T-helper 17 cell (primary cell): ENCODE measurements at regions not wholly inside any gene's neighbourhood (a gene's known extent, or its start where the extent isn't known, plus 50 kb on each side); places are given as distances from the start of the nearest gene placed in this dataset.
"Not testable (repeated sequence)": the region's sequence is repeated elsewhere in the genome, so short reads cannot be mapped to it uniquely, and the experiment has no call there.

Experiments used
- ATAC-seq: fragments of 150-1000 bp; cut with Tn5 transposase; 2 replicates; pipeline ENCODE4 v1.10.0; 2021; ENCODE audit warnings: mild to moderate bottlenecking, moderate library complexity
- DNase-seq, 3 donors: peaks; one replicate each; pipeline versions ENCODE4 v3.0.0 to v3.0.0-alpha.2; 2020 to 2021
- H3K9me3 ChIP-seq: one replicate; pipeline ENCODE4 v1.7.0; 2013; ENCODE audit warnings: low read length, mild to moderate bottlenecking; ENCODE audit not compliant: control insufficient read depth, poor library complexity, severe bottlenecking
- H3K27ac Mint-ChIP-seq: one replicate; pipeline ENCODE4 v1.8.0; 2022; ENCODE audit warnings: mild to moderate bottlenecking, moderate library complexity, mixed read lengths
- H3K27me3 Mint-ChIP-seq: one replicate; pipeline ENCODE4 v1.8.0; 2022; ENCODE audit warnings: mixed read lengths
- H3K36me3 Mint-ChIP-seq: one replicate; pipeline ENCODE4 v1.8.0; 2022; ENCODE audit warnings: low read depth, mixed read lengths
- H3K4me1 Mint-ChIP-seq: one replicate; pipeline ENCODE4 v1.8.0; 2022; ENCODE audit warnings: mild to moderate bottlenecking, mixed read lengths
- H3K4me3 Mint-ChIP-seq: one replicate; pipeline ENCODE4 v1.8.0; 2022; ENCODE audit warnings: mild to moderate bottlenecking, moderate library complexity, mixed read lengths

DNA sequence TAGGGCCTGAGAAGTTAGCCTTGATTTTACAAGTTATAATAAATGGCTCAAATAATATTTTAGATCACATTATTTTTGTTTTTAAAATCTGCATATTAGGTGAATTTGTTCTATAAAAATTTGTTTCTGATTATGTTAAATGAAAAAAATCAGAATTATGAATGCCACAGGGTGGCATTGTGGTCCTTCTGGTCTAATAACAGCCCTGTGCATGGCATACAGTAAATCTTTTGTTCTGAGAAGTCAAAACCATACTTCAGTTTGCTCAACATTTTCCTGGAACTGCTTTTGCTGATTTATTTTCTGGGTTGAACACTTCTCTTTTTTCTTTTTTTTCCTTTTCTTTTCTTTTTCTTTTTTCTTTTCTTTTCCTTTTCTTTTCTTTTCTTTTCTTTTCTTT lies 101.0 kb upstream of the UBQLN2 start:
- no peak overlapping the region for H3K4me3 Mint-ChIP-seq
- peaks cover 7% of the 10 kb centered on the region for H3K4me1 Mint-ChIP-seq
- peaks cover 7% of the 10 kb centered on the region for H3K36me3 Mint-ChIP-seq
- ATAC-seq, result no peak
- no peak for DNase-seq
- H3K9me3 ChIP-seq, result no peaks in the 10 kb centered on the region
- H3K27me3 Mint-ChIP-seq, result no peaks in the 10 kb centered on the region
- no peak overlapping the region for H3K27ac Mint-ChIP-seq

- peaks cover 5% of the 10 kb centered on the region for H3K4me1 Mint-ChIP-seq
- no peaks in the 10 kb centered on the region for H3K27me3 Mint-ChIP-seq
- no peak overlapping the region for H3K4me3 Mint-ChIP-seq
- DNase-seq, result no peak
- no peak overlapping the region for H3K27ac Mint-ChIP-seq
- ATAC-seq, result no peak
- no peaks in the 10 kb centered on the region for H3K9me3 ChIP-seq
- H3K36me3 Mint-ChIP-seq, result peaks cover 8% of the 10 kb centered on the region
Observed at GRCh38 chrX:56468441-56468840, 95.0 kb upstream of the UBQLN2 start.

DNA sequence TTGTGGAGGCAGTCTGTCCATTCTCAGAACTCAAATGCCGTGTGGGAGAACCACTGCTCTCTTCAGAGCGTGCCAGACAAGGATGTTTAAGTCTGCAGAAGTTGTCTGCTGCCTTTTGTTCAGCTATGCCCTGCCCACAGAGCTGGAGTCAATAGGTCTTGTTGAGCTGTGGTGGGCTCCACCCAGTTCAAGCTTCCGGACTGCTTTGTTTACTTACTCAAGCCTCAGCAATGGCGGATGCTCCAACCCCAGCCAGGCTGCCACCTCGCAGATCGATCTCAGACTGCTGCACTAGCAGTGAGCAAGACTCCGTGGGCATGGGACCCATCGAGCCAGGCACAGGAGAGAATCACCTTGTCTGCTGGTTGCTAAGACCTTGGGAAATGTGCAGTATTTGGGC lies 68.5 kb upstream of the UBQLN2 start:
- H3K4me3 Mint-ChIP-seq, H3K4me1 Mint-ChIP-seq, DNase-seq, H3K36me3 Mint-ChIP-seq, H3K9me3 ChIP-seq, H3K27ac Mint-ChIP-seq, H3K27me3 Mint-ChIP-seq, ATAC-seq: not testable (repeated sequence)

DNA sequence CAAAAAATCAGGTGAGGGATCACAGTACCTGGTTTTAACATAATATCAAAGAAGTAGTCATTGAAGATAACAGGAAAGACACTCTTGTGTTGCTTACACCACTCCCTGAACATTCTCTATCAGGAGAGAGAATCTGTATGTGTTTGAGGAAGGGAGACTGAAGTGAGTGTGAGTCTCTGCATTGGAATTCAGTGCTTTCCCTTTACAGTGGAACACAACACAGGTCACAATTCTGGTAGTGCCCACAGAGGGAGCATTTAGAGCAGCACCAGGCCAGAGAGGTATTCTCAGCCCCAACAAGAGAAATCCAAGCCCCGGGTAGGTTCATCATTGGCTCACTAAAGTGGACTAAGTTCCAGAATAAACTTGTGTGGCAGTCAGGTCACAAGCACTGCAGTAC lies 64.7 kb upstream of the UBQLN2 start:
- DNase-seq (no peak), ATAC-seq (no peak)
- H3K4me1 Mint-ChIP-seq, result peaks cover 2% of the 10 kb centered on the region
- no peak overlapping the region for H3K4me3 Mint-ChIP-seq
- H3K27me3 Mint-ChIP-seq, result no peaks in the 10 kb centered on the region
- no peaks in the 10 kb centered on the region for H3K9me3 ChIP-seq
- H3K36me3 Mint-ChIP-seq, result no peaks in the 10 kb centered on the region
- H3K27ac Mint-ChIP-seq, result no peak overlapping the region

DNA sequence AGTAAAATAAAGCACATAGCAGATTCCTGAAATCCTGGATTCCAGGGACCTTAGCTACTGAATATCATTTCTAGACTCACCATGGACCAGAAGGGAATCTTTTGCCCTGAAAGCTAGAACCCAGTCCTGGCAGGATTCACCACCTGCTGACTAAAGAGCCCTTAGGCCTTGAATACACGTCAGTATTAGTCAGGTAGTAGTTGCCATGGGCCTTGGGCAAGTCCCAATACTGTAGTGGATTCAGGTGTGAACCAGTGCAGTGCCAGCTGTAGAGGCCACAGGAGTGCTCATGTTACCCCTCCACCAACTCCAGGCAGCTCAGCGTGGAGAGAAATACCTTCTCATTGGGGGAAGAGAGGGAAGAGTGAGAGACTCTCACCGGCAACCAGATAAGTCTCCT lies 64.1 kb upstream of the UBQLN2 start:
- DNase-seq (no peak), ATAC-seq (no peak)
- Mint-ChIP-seq H3K27me3 (no peaks in the 10 kb centered on the region), H3K27ac (no peak overlapping the region), H3K4me1 (peaks cover 2% of the 10 kb centered on the region), H3K36me3 (no peaks in the 10 kb centered on the region), H3K4me3 (no peak overlapping the region)
- H3K9me3 ChIP-seq, result no peaks in the 10 kb centered on the region

DNA sequence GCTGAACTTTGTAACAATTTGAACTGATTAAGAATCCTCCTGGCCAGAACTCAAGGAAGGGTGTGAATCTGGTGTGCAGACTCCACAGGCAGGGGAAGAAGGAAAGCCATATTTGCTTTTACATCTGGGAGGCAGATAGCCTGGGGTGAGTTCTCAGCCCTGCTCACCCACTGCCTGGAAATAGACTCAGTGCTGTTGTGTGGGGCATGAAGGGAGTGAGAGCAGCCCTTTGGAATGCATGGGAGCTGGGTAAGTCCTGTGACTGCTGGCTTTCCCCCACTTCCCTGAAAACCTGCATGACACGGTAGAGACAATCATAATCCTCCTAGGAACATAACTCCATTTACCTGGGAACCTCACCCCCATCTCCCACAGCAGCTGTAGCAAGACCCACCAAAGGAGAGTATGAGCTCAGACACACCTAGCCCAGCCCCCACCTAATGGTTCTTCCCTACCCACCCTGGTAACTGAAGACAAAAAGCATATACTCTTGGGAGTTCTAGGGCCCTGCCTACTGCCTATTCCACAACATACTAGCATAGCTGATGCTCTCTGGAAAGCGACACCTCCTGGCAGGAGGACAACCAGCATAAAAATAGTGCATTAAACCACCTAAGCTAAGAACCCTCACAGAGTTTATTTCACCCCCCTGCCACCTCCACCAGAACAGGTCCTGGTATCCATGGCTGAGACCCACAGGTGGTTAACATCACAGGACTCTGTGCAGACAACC lies 59.3 kb upstream of the UBQLN2 start:
- no peaks in the 10 kb centered on the region for H3K36me3 Mint-ChIP-seq
- ATAC-seq (no peak), DNase-seq (no peak)
- H3K9me3 ChIP-seq, result peaks cover 6% of the 10 kb centered on the region
- H3K27me3 Mint-ChIP-seq, result no peaks in the 10 kb centered on the region
- no peak overlapping the region for H3K27ac Mint-ChIP-seq
- H3K4me1 Mint-ChIP-seq, result peaks cover 2% of the 10 kb centered on the region
- H3K4me3 Mint-ChIP-seq, result no peak overlapping the region

DNA sequence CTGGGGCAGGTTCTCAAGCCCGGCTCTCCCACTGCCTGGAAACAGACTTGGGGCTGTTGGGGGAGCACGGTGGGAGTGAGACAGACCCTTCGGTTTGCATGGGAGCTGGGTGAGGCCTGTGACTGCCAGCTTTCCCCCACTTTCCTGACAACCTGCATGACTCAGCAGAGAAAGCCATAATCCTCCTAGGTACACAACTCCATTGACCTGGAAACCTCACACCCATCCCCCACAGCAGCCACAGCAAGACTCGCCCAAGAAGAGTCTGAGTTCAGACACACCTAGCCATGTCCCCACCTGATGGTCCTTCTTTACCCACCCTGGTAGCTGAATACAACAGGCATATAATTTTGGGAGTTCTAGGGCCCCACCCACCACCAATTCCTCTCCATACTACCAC lies 57.6 kb upstream of the UBQLN2 start:
- Mint-ChIP-seq H3K27ac (no peak overlapping the region), H3K4me1 (no peaks in the 10 kb centered on the region), H3K36me3 (no peaks in the 10 kb centered on the region), H3K4me3 (no peak overlapping the region), H3K27me3 (no peaks in the 10 kb centered on the region)
- no peak for DNase-seq
- peaks cover 9% of the 10 kb centered on the region for H3K9me3 ChIP-seq
- no peak for ATAC-seq
